ENCODE measurements at regions not wholly inside any gene's neighbourhood (a gene's known extent, or its start where the extent isn't known, plus 50 kb on each side); places are given as distances from the start of the nearest gene placed in this dataset.

- TF ChIP-seq RAD51 (IDR thresholded peaks at IDR 0.05; ENCODE audit: borderline replicate concordance) (no peak), DNMT1 (CRISPR knock-in tag; IDR thresholded peaks at IDR 0.05) (no peak), FOXO4 (CRISPR knock-in tag; conservative IDR thresholded peaks at IDR 0.05) (no peak), RBM22 (optimal IDR thresholded peaks at IDR 0.05; ENCODE audit: low read length) (no peak), KDM1A (CRISPR knock-in tag; IDR thresholded peaks at IDR 0.05) (no peak), BRD4 (CRISPR knock-in tag; IDR thresholded peaks at IDR 0.05) (no peak), EP300 (IDR thresholded peaks at IDR 0.05; ENCODE audit: low read depth in 2 of 2, low read length in 2 of 2) (no peak), EP300 (CRISPR knock-in tag; IDR thresholded peaks at IDR 0.05; ENCODE audit: borderline replicate concordance) (no peak), PRPF4 (IDR thresholded peaks at IDR 0.05; ENCODE audit: low read depth, low read length, poor library complexity, severe bottlenecking) (no peak), POLR2AphosphoS5 (IDR thresholded peaks at IDR 0.05; ENCODE audit: low read depth, low read length) (no peak), NFRKB (IDR thresholded peaks at IDR 0.05) (no peak), DPF2 (CRISPR knock-in tag; IDR thresholded peaks at IDR 0.05; ENCODE audit: borderline replicate concordance, low read depth) (no peak)
- TF ChIP-seq, protein P1, sequence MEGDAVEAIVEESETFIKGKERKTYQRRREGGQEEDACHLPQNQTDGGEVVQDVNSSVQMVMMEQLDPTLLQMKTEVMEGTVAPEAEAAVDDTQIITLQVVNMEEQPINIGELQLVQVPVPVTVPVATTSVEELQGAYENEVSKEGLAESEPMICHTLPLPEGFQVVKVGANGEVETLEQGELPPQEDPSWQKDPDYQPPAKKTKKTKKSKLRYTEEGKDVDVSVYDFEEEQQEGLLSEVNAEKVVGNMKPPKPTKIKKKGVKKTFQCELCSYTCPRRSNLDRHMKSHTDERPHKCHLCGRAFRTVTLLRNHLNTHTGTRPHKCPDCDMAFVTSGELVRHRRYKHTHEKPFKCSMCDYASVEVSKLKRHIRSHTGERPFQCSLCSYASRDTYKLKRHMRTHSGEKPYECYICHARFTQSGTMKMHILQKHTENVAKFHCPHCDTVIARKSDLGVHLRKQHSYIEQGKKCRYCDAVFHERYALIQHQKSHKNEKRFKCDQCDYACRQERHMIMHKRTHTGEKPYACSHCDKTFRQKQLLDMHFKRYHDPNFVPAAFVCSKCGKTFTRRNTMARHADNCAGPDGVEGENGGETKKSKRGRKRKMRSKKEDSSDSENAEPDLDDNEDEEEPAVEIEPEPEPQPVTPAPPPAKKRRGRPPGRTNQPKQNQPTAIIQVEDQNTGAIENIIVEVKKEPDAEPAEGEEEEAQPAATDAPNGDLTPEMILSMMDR (CRISPR knock-in tag; IDR thresholded peaks at IDR 0.05) = no peak
- TF ChIP-seq, protein P2, sequence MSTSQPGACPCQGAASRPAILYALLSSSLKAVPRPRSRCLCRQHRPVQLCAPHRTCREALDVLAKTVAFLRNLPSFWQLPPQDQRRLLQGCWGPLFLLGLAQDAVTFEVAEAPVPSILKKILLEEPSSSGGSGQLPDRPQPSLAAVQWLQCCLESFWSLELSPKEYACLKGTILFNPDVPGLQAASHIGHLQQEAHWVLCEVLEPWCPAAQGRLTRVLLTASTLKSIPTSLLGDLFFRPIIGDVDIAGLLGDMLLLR (CRISPR knock-in tag; IDR thresholded peaks at IDR 0.05) = no peak
- TF ChIP-seq, protein P3, sequence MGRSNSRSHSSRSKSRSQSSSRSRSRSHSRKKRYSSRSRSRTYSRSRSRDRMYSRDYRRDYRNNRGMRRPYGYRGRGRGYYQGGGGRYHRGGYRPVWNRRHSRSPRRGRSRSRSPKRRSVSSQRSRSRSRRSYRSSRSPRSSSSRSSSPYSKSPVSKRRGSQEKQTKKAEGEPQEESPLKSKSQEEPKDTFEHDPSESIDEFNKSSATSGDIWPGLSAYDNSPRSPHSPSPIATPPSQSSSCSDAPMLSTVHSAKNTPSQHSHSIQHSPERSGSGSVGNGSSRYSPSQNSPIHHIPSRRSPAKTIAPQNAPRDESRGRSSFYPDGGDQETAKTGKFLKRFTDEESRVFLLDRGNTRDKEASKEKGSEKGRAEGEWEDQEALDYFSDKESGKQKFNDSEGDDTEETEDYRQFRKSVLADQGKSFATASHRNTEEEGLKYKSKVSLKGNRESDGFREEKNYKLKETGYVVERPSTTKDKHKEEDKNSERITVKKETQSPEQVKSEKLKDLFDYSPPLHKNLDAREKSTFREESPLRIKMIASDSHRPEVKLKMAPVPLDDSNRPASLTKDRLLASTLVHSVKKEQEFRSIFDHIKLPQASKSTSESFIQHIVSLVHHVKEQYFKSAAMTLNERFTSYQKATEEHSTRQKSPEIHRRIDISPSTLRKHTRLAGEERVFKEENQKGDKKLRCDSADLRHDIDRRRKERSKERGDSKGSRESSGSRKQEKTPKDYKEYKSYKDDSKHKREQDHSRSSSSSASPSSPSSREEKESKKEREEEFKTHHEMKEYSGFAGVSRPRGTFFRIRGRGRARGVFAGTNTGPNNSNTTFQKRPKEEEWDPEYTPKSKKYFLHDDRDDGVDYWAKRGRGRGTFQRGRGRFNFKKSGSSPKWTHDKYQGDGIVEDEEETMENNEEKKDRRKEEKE (IDR thresholded peaks at IDR 0.05) = no peak
Measured at GRCh38 chr5:84683594-84683993, 298.9 kb upstream of the EDIL3 start.

Measured in HepG2 (cell line).